CD4-positive, alpha-beta T cell treated with Interleukin-1 beta for 1 hour (primary cell): ENCODE measurements at regions not wholly inside any gene's neighbourhood (a gene's known extent, or its start where the extent isn't known, plus 50 kb on each side); places are given as distances from the start of the nearest gene placed in this dataset.
"Not testable (repeated sequence)": the region's sequence is repeated elsewhere in the genome, so short reads cannot be mapped to it uniquely, and the experiment has no call there.

Source experiments
- DNase-seq, 2 donors: peaks; one replicate each; pipeline ENCODE4 v3.0.0-alpha.2; 2020 to 2022

GRCh38 chrX:45447331-45447730 lies 246.7 kb upstream of the DIPK2B start:
- no peak for DNase-seq

- DNase-seq: no peak
Observed at GRCh38 chrX:45445745-45446412, 245.2 kb upstream of the DIPK2B start.

- no peak for DNase-seq
Observed at GRCh38 chrX:45437186-45437585, 236.5 kb upstream of the DIPK2B start.

GRCh38 chrX:45435481-45435880 lies 234.8 kb upstream of the DIPK2B start:
- no peak for DNase-seq

- DNase-seq: no peak
Observed at GRCh38 chrX:45434231-45434630, 233.6 kb upstream of the DIPK2B start.

GRCh38 chrX:45428831-45429230 lies 228.2 kb upstream of the DIPK2B start:
- DNase-seq: no peak

- no peak for DNase-seq
Observed at GRCh38 chrX:45424326-45424725, 223.7 kb upstream of the DIPK2B start.

- no peak for DNase-seq
Observed at GRCh38 chrX:45422216-45422925, 221.7 kb upstream of the DIPK2B start.

DNA sequence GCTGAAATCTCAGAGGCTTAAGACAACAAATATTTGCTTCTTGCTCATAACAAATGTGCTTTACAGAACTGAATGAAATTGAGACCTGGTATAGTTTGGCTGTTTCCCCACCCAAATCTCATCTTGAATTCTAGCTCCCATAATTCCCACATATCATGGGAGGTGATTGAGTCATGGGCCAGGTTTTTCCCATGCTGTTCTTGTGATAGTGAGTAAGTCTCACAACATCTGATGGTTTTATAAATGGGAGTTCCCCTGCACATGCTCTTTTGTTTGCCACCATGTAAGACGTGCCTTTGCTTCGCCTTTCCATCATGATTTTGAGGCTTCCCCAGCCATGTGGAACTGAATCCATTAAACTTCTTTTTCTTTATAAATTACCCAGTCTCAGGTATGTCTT lies 221.1 kb upstream of the DIPK2B start:
- DNase-seq: no peak

DNA sequence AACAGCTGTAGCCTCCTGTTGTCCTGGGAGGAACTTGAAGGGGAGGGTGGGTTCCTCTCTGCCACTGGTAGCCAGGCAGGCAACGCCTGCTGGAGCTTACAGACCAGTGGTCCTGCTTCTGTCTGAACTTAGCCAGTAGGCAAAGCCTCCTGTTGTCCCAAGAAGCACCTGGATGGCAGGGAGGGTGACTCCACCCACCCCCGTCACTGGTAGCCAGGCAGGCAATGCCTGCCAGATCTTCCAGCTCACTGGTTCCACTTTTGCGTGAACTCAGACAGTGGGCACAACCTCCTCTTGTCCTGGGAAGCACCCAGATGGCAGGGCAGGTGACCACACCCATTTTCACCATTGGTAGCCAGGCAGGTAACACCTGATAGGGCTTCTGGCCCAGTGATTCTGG lies 203.5 kb upstream of the DIPK2B start:
- DNase-seq: no peak

GRCh38 chrX:45401923-45402322 lies 201.2 kb upstream of the DIPK2B start:
- DNase-seq: no peak

DNA sequence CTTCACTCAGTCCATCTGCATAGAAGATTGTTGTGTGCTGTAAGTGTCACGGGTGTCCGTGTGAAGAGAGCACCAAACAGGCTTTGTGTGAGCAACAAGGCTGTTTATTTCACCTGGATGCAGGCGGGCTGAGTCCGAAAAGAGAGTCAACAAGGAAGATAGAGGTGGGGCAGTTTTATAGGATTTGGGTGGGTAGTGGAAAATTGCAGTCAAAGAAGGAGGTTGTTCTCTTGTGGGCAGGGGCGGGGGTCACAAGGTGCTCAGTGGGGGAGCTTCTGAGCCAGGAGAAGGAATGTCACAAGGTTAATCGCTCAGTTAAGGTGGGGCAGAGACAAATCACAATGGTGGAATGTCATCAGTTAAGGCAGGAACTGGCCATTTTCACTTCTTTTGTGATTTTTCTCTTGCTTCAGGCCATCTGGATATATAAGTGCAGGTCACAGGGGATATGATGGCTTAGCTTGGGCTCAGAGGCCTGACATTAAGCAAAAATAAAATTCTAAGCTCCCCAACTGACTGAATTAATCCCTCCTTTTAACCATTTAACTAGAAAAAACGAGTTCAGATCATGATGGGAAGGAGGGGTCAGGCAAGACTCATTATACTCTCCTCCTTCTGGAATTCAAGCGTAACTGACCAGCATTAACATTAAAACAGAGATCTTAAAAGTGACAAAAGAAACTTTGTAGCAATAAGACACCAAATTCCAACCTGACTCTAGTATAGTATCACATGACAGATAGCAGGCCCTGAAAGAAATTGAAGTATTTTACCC lies 200.5 kb upstream of the DIPK2B start:
- DNase-seq: not testable (repeated sequence)

DNA sequence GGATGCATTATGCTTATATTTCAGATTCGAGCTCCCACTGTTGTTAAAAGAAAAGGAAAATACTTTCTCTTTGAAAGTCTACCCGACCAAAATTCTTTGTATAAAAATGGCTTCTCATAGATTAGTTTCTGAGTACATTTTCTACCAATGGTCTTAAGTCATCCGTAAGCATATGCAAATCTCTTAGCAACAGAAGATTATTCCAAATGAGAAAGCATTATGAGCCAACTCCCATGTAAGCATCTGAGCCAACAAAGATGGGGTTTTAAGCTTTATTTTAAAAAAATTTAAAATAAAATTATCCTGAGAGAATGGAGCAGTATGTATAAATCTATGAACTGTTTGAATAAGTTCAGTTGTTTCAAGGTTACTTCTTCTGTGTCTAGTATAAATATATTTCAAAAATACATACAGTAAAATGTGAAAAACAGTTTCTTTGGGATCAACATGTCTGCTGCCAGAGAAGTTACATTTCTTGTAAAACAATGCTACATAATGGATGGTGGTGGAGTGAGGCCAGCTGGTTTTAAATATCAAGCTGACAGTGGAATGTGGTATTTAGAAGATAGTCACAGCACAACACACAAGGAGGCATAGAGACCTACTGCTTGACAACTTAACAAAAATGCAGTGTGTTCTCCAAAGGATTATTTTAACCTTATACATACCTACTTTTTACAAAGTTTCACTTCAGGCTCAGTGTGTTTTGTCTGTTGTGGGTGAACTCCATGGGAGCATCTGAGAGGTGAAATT lies 199.5 kb upstream of the DIPK2B start:
- no peak for DNase-seq

- DNase-seq: no peak
Observed at GRCh38 chrX:45385757-45386156, 185.1 kb upstream of the DIPK2B start.

DNA sequence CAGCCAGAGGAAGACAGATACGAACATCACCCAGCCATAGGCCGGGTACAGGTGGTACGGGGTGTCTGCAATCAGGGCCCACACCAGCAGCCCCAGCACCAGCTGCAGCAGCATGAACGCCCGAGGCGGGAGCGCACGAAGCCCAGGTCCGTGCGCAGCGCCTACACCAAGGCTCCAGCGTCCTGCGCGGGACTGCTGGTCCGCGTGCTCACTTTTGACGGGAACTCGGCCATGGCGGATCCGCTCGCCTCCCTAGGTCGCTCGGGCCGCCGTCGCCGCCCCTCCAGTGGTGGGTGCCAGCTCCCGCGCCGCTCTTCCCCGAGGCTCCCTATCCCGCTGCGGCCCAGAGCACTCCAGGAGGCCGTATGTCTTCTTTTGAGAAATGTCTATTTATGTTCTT lies 181.2 kb upstream of the DIPK2B start:
- DNase-seq: no peak

- no peak for DNase-seq
Observed at GRCh38 chrX:45381366-45381765, 180.7 kb upstream of the DIPK2B start.

GRCh38 chrX:45379236-45379635 lies 178.6 kb upstream of the DIPK2B start:
- no peak for DNase-seq

- DNase-seq: no peak
Observed at GRCh38 chrX:45372151-45372550, 171.5 kb upstream of the DIPK2B start.

GRCh38 chrX:45368705-45369104 lies 168.0 kb upstream of the DIPK2B start:
- no peak for DNase-seq

GRCh38 chrX:45363596-45363995 lies 162.9 kb upstream of the DIPK2B start:
- DNase-seq: no peak

DNA sequence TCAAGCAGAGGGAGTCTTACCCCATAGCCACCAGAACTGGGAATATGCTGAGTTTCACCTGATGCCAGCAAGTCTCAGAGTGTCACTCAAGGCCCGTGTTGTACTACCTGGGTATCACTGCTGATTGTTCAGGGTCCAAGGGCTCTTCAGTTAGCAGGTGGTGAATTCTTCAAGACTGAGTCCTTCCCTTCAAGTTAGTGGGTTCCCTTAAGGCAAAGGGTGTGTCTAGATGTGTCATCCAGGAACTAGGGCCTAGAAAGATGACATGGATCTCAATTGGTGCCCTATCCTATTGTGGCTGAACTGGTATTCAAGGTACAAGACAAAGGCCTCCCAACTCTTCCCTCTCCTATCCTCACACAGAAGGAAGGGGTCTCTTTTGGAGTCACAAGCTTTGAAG lies 159.9 kb upstream of the DIPK2B start:
- no peak for DNase-seq

- no peak for DNase-seq
Observed at GRCh38 chrX:45358392-45358791, 157.7 kb upstream of the DIPK2B start.

GRCh38 chrX:45353456-45353855 lies 152.8 kb upstream of the DIPK2B start:
- DNase-seq: no peak
